ENCODE measurements at regions not wholly inside any gene's neighbourhood (a gene's known extent, or its start where the extent isn't known, plus 50 kb on each side); places are given as distances from the start of the nearest gene placed in this dataset.

DNA sequence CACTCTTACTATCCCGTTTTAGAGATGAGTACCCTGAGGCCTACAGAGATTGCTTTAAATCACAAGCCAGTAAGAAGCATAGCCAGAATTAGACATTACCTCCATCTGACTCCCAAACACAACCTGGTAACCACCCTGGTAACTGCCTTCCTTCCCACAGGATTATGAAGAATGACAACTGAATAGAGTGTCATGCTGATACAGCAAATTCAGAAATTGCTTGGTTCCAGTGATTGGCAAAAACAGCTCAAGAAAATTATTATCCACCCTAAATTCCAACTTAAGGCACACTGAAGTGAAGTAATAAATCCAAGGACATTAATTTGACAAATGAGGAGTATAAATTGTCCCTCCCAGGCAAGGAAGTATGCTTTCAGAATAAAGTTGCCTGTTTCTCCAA is 195.8 kb upstream of the RBMS1 start:
- no peak for TF ChIP-seq POLR2A (IDR thresholded peaks at IDR 0.05)
- no peak for TF ChIP-seq EP300 (IDR thresholded peaks at IDR 0.05)
- TF ChIP-seq CTCF (IDR thresholded peaks at IDR 0.05) = no peak
- 97% methylated on average over 1 of the region's 1 CpG for WGBS, 2 donors
- H3K27ac ChIP-seq = no peak overlapping the region
- H3K9me3 ChIP-seq = no peaks in the 10 kb centered on the region
- no peak overlapping the region for H3K4me3 ChIP-seq
- H3K27me3 ChIP-seq = no peaks in the 10 kb centered on the region
- DNase-seq (ENCODE audit: low spot score in 2 of 2) = no peak
- H3K36me3 ChIP-seq = no peaks in the 10 kb centered on the region
- H3K4me1 ChIP-seq = no peaks in the 10 kb centered on the region

GRCh38 chr2:160694221-160694620 is 200.6 kb upstream of the RBMS1 start:
- Histone ChIP-seq H3K9me3 (no peaks in the 10 kb centered on the region), H3K27ac (no peak overlapping the region), H3K4me1 (no peaks in the 10 kb centered on the region), H3K36me3 (no peaks in the 10 kb centered on the region), H3K27me3 (no peaks in the 10 kb centered on the region), H3K4me3 (no peak overlapping the region)
- DNase-seq (ENCODE audit: low spot score in 2 of 2) = no peak
- TF ChIP-seq POLR2A (IDR thresholded peaks at IDR 0.05) (no peak), EP300 (IDR thresholded peaks at IDR 0.05) (no peak), CTCF (IDR thresholded peaks at IDR 0.05) (no peak)
- WGBS, 2 donors = 90 to 95% methylated on average over 2 of the region's 2 CpGs

- TF ChIP-seq EP300 (IDR thresholded peaks at IDR 0.05) (no peak), POLR2A (IDR thresholded peaks at IDR 0.05) (no peak), CTCF (IDR thresholded peaks at IDR 0.05) (no peak)
Observed at GRCh38 chr2:160694631-160695030, 201.0 kb upstream of the RBMS1 start.

DNA sequence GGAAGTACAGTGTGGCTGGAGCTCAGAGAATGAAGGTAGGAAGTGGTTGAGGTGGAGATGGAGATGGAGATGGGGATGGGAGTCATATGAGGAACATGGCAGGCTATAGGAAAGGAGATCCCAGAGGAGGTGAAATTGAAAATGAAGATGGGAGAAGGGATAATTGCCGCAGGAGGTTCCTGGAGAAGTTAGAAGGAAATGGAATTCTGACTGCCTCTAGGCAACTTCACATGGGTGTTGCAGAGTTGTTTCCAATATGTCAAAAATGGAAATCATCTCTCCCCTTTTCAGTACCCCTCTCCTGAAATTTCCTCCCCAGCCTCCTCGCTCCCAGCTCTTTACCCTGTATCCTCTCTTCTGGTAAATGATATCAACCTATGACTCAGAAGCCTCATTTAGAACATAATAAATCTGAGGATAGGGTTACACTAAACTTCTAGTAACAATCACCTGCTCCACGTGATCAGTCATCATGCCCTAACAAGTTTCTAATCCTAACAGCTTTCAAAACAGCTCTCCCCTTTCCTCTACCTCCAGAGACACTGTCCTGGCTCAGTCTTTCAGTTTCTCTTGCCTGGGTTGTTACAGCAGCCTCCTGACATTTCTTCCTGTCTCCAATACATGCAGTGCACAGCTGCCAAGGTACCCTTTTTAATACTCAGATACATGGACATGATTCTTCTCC is 201.9 kb upstream of the RBMS1 start:
- no peak overlapping the region for H3K4me3 ChIP-seq
- H3K9me3 ChIP-seq = no peaks in the 10 kb centered on the region
- H3K4me1 ChIP-seq = no peaks in the 10 kb centered on the region
- TF ChIP-seq POLR2A (IDR thresholded peaks at IDR 0.05) (no peak), CTCF (IDR thresholded peaks at IDR 0.05) (no peak), EP300 (IDR thresholded peaks at IDR 0.05) (no peak)
- WGBS, 2 donors = 82 to 85% methylated on average over 3 of the region's 3 CpGs
- H3K27ac ChIP-seq = no peak overlapping the region
- DNase-seq (ENCODE audit: low spot score in 2 of 2) = no peak
- H3K27me3 ChIP-seq = no peaks in the 10 kb centered on the region
- H3K36me3 ChIP-seq = no peaks in the 10 kb centered on the region

More at GRCh38 chr2:160694631-160695030, 201.0 kb upstream of the RBMS1 start:
- H3K27me3 ChIP-seq = no peaks in the 10 kb centered on the region
- no peaks in the 10 kb centered on the region for H3K9me3 ChIP-seq
- H3K36me3 ChIP-seq = no peaks in the 10 kb centered on the region
- 41 to 60% methylated on average over 1 of the region's 2 CpGs for WGBS, 2 donors
- H3K27ac ChIP-seq = no peak overlapping the region
- H3K4me3 ChIP-seq = no peak overlapping the region
- DNase-seq (ENCODE audit: low spot score in 2 of 2) = no peak
- H3K4me1 ChIP-seq = no peaks in the 10 kb centered on the region

DNA sequence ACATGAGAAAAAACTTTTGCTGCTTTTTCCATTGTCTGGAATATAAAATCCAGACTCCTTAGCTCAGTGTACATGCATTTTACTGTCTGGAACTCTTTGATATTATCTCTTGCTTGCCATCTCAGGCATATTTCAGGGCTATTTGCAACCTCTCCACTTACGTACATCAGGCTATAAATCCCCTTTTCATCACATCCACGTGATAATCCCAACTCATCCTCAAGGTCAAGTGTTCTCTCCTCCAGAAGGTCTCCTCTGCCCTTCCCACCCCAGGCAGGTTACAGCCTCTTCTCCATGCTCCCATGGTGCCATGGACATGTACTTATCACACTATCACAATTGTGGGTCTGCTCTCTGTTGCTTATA is 202.5 kb upstream of the RBMS1 start:
- 78 to 90% methylated on average over 2 of the region's 2 CpGs for WGBS, 2 donors
- H3K27me3 ChIP-seq = no peaks in the 10 kb centered on the region
- no peaks in the 10 kb centered on the region for H3K36me3 ChIP-seq
- no peak for TF ChIP-seq CTCF (IDR thresholded peaks at IDR 0.05)
- no peak for TF ChIP-seq POLR2A (IDR thresholded peaks at IDR 0.05)
- no peak for TF ChIP-seq EP300 (IDR thresholded peaks at IDR 0.05)
- H3K4me3 ChIP-seq = no peak overlapping the region
- no peak overlapping the region for H3K27ac ChIP-seq
- H3K9me3 ChIP-seq = no peaks in the 10 kb centered on the region
- H3K4me1 ChIP-seq = no peaks in the 10 kb centered on the region
- no peak for DNase-seq (ENCODE audit: low spot score in 2 of 2)

Measured in tibial nerve (tissue), 4 donors.